ENCODE measurements at regions not wholly inside any gene's neighbourhood (a gene's known extent, or its start where the extent isn't known, plus 50 kb on each side); places are given as distances from the start of the nearest gene placed in this dataset.
"Not testable (repeated sequence)": the region's sequence is repeated elsewhere in the genome, so short reads cannot be mapped to it uniquely, and the experiment has no call there.

- TF ChIP-seq POLR2A (IDR thresholded peaks at IDR 0.05) (no peak), POLR2AphosphoS5 (IDR thresholded peaks at IDR 0.05) (no peak)
- TF ChIP-seq, protein P1, sequence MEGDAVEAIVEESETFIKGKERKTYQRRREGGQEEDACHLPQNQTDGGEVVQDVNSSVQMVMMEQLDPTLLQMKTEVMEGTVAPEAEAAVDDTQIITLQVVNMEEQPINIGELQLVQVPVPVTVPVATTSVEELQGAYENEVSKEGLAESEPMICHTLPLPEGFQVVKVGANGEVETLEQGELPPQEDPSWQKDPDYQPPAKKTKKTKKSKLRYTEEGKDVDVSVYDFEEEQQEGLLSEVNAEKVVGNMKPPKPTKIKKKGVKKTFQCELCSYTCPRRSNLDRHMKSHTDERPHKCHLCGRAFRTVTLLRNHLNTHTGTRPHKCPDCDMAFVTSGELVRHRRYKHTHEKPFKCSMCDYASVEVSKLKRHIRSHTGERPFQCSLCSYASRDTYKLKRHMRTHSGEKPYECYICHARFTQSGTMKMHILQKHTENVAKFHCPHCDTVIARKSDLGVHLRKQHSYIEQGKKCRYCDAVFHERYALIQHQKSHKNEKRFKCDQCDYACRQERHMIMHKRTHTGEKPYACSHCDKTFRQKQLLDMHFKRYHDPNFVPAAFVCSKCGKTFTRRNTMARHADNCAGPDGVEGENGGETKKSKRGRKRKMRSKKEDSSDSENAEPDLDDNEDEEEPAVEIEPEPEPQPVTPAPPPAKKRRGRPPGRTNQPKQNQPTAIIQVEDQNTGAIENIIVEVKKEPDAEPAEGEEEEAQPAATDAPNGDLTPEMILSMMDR (IDR thresholded peaks at IDR 0.05 in 8 of 11, conservative IDR thresholded peaks at IDR 0.05 in 3 of 11): no peak
- no peaks in the 10 kb centered on the region for H3K36me3 ChIP-seq
- no peak overlapping the region for H3K27ac ChIP-seq
- DNase-seq: peak; percentile 67
- no peak overlapping the region for H3K4me3 ChIP-seq
- peaks cover 0 to 39% (median 0%) of the 10 kb centered on the region in 7 donors for H3K27me3 ChIP-seq (replicated peaks in 1 of 7)
- intact Hi-C loops (cut with DNase I; ENCODE audit: low total_unique reads): no loop called here
- peaks cover 0 to 11% (median 0%) of the 10 kb centered on the region in 6 donors for H3K4me1 ChIP-seq
- peaks cover 0 to 17% (median 14%) of the 10 kb centered on the region in 8 donors for H3K9me3 ChIP-seq
- 84 to 97% (median 89%) methylated on average over 5 to 6 of the region's 6 CpGs for WGBS, 5 donors
Observed at GRCh38 chr1:29800522-29800956, 564.2 kb downstream of the PTPRU start.

DNA sequence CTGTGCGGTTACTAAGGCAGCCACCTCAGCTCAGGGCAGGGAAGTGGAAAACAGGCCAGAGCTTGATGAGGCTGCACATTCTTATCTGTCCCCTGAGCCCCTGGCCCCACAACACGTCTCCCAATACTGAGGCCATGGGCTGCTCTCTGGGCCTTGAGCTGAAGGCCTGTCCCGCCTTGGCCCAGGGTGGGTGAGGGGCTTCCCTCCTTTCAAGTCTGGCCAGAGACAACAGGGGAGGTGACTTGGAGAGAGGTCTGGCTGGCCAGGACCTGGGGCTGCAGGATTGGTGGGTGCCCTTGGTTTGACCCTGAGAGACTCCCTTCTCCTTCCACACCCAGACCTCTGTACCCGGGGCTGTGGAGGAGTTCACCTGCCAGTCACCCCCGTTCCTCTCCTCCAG lies 563.8 kb downstream of the PTPRU start:
- H3K4me1 ChIP-seq: peaks cover 0 to 11% (median 0%) of the 10 kb centered on the region in 6 donors
- peak; percentile 72 for DNase-seq
- intact Hi-C loops (cut with DNase I; ENCODE audit: low total_unique reads): no loop called here
- no peak overlapping the region for H3K27ac ChIP-seq
- no peaks in the 10 kb centered on the region for H3K36me3 ChIP-seq
- WGBS, 5 donors: 74 to 88% (median 79%) methylated on average over 4 to 5 of the region's 5 CpGs
- TF ChIP-seq POLR2AphosphoS5 (IDR thresholded peaks at IDR 0.05): no peak
- TF ChIP-seq, protein P1 (IDR thresholded peaks at IDR 0.05 in 8 of 11, conservative IDR thresholded peaks at IDR 0.05 in 3 of 11): no peak
- no peak for TF ChIP-seq POLR2A (IDR thresholded peaks at IDR 0.05)
- peaks cover 0 to 36% (median 0%) of the 10 kb centered on the region in 7 donors for H3K27me3 ChIP-seq (replicated peaks in 1 of 7)
- no peak overlapping the region for H3K4me3 ChIP-seq
- H3K9me3 ChIP-seq: peaks cover 0 to 21% (median 18%) of the 10 kb centered on the region in 8 donors

GRCh38 chr1:29798699-29799566 lies 562.6 kb downstream of the PTPRU start:
- Histone ChIP-seq H3K4me3 (no peak overlapping the region), H3K9me3 (peaks cover 0 to 23% (median 21%) of the 10 kb centered on the region in 8 donors), H3K27ac (no peak overlapping the region), H3K27me3 (replicated peaks in 1 of 7) (peaks cover 0 to 27% (median 0%) of the 10 kb centered on the region in 7 donors), H3K36me3 (no peaks in the 10 kb centered on the region), H3K4me1 (peaks cover 0 to 11% (median 0%) of the 10 kb centered on the region in 6 donors)
- peak; percentile 31 for DNase-seq
- WGBS, 5 donors: 73 to 83% (median 79%) methylated on average over 13 of the region's 13 CpGs
- intact Hi-C loops (cut with DNase I; ENCODE audit: low total_unique reads): loop anchor here (10.0 kb wide), 2 partner anchors 286 to 906 kb away; no protein-coding TSS in a partner anchor
- TF ChIP-seq POLR2A (IDR thresholded peaks at IDR 0.05) (no peak), POLR2AphosphoS5 (IDR thresholded peaks at IDR 0.05) (no peak)
- TF ChIP-seq, protein P1 (IDR thresholded peaks at IDR 0.05 in 8 of 11, conservative IDR thresholded peaks at IDR 0.05 in 3 of 11): no peak

DNA sequence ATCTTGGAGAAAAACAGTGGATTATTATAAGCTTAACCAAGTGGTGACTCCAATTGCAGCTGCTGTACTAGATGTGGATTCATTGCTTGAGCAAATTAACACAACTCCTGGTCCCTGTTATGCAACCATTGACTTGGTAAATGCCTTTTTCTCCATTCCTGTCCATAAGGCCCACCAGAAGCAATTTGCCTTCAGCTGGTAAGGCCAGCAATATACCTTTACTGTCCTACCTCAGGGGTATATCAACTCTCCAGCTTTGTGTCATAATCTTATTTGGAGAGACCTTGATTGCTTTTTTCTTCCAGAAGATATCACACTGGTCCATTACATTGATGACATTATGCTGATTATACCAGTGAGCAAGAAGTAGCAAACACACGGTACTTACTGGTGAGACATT lies 560.8 kb downstream of the PTPRU start:
- intact Hi-C loops (cut with DNase I; ENCODE audit: low total_unique reads): loop anchor here (10.0 kb wide), 2 partner anchors 288 to 908 kb away; no protein-coding TSS in a partner anchor

DNA sequence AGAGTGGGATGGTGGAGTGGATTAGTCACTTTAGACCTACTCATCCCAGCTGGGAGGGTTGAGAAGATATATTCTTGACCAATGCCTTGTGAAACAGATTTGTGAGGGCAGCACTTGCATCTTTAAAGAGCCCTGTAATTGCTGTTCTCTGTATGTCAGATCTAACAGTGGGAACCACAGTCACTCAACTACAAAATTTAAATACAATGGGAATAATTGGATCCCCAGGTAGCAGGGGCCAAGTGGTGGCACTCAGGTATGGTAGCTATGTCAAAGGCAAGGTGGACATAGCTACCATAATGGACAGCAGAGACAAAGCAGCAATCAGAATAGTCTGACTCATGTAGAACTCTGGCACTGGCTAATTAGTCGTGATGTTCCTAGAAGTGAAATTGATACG lies 559.6 kb downstream of the PTPRU start:
- Histone ChIP-seq H3K9me3 (peaks cover 0 to 23% (median 21%) of the 10 kb centered on the region in 8 donors), H3K27me3 (replicated peaks in 1 of 7) (peaks cover 0 to 19% (median 0%) of the 10 kb centered on the region in 7 donors)
- H3K27ac ChIP-seq, H3K4me1 ChIP-seq, H3K36me3 ChIP-seq, DNase-seq, H3K4me3 ChIP-seq: not testable (repeated sequence)
- WGBS, 5 donors: 81 to 93% (median 87%) methylated on average over 2 of the region's 2 CpGs
- intact Hi-C loops (cut with DNase I; ENCODE audit: low total_unique reads): loop anchor here (10.0 kb wide), 2 partner anchors 289 to 909 kb away; no protein-coding TSS in a partner anchor

More for the DNA sequence above, 560.8 kb downstream of the PTPRU start:
- Histone ChIP-seq H3K9me3 (peaks cover 0 to 23% (median 21%) of the 10 kb centered on the region in 8 donors), H3K27me3 (replicated peaks in 1 of 7) (peaks cover 0 to 22% (median 0%) of the 10 kb centered on the region in 7 donors)
- WGBS, 5 donors: 91 to 100% (median 100%) methylated on average over 1 of the region's 1 CpG
- H3K27ac ChIP-seq, H3K36me3 ChIP-seq, H3K4me1 ChIP-seq, DNase-seq, H3K4me3 ChIP-seq: not testable (repeated sequence)

All from spleen (tissue), 11 donors.